HG02981 (cell line): ENCODE measurements at regions not wholly inside any gene's neighbourhood (a gene's known extent, or its start where the extent isn't known, plus 50 kb on each side); places are given as distances from the start of the nearest gene placed in this dataset.

Source experiments
- ATAC-seq: cut with Tn5 transposase; IDR thresholded peaks from one replicate; pipeline ENCODE4 v1.9.1; 2021; ENCODE audit warnings: mild to moderate bottlenecking, moderate library complexity; ENCODE audit not compliant: unreplicated experiment

- ATAC-seq: no peak
Measured at GRCh38 chr4:178894126-178894525, 1451.9 kb upstream of the AGA start.

- ATAC-seq: no peak
Measured at GRCh38 chr4:178899084-178899483, 1456.8 kb upstream of the AGA start.

- ATAC-seq: no peak
Measured at GRCh38 chr4:178917756-178918155, 1475.5 kb upstream of the AGA start.

- no peak for ATAC-seq
Measured at GRCh38 chr4:178937130-178937529, 1494.9 kb upstream of the AGA start.

- ATAC-seq: no peak
Measured at GRCh38 chr4:178941975-178942374, 1499.7 kb upstream of the AGA start.

- no peak for ATAC-seq
Measured at GRCh38 chr4:178953447-178954120, 1511.3 kb upstream of the AGA start.

GRCh38 chr4:178955614-178956013 lies 1513.4 kb upstream of the AGA start:
- no peak for ATAC-seq

GRCh38 chr4:178958725-178959440 lies 1516.6 kb upstream of the AGA start:
- ATAC-seq: no peak

- ATAC-seq: no peak
Measured at GRCh38 chr4:178963446-178964045, 1521.3 kb upstream of the AGA start.

- ATAC-seq: no peak
Measured at GRCh38 chr4:178966644-178967043, 1524.4 kb upstream of the AGA start.

GRCh38 chr4:178970433-178971140 lies 1528.3 kb upstream of the AGA start:
- no peak for ATAC-seq

GRCh38 chr4:178976861-178977260 lies 1534.6 kb upstream of the AGA start:
- ATAC-seq: no peak

- no peak for ATAC-seq
Measured at GRCh38 chr4:178993306-178993705, 1551.1 kb upstream of the AGA start.

- no peak for ATAC-seq
Measured at GRCh38 chr4:179001918-179002317, 1559.7 kb upstream of the AGA start.

GRCh38 chr4:179007755-179008154 lies 1565.5 kb upstream of the AGA start:
- no peak for ATAC-seq

GRCh38 chr4:179017581-179017980 lies 1575.3 kb upstream of the AGA start:
- no peak for ATAC-seq

- ATAC-seq: no peak
Measured at GRCh38 chr4:179027569-179027968, 1585.3 kb upstream of the AGA start.

- ATAC-seq: no peak
Measured at GRCh38 chr4:179028321-179028720, 1586.1 kb upstream of the AGA start.

GRCh38 chr4:179029683-179030082 lies 1587.4 kb upstream of the AGA start:
- ATAC-seq: no peak

GRCh38 chr4:179040259-179040658 lies 1598.0 kb upstream of the AGA start:
- no peak for ATAC-seq

GRCh38 chr4:179048839-179049453 lies 1606.7 kb upstream of the AGA start:
- ATAC-seq: no peak
